MCF 10A (cell line): ENCODE measurements at regions not wholly inside any gene's neighbourhood (a gene's known extent, or its start where the extent isn't known, plus 50 kb on each side); places are given as distances from the start of the nearest gene placed in this dataset.

Experiments
- BruUV-seq: library from RNA; stranded (reverse); fragments of 400-500 nt; replicated peaks from 2 replicates; lab custom pipeline; 2021; lab: Mats Ljungman, UMichigan
- CTCF ChIA-PET: fragments of 300-600 bp; sonication (Branson Sonifier 250); formaldehyde crosslinking; extraction: SDS; loops from one replicate; lab custom pipeline; 2021; ENCODE audit warnings: antibody characterized with exemption, inconsistent platforms; lab: Yijun Ruan, JAX
- POLR2A ChIA-PET: fragments of 300-600, 350-650 bp; sonication (Branson Sonifier 250); formaldehyde crosslinking; extraction: SDS; loops from one replicate; lab custom pipeline; 2020; ENCODE audit warnings: antibody characterized with exemption, inconsistent platforms; lab: Yijun Ruan, JAX
- DNase-seq: peaks from one replicate; pipeline ENCODE4 v3.0.0-alpha.2; 2018; ENCODE audit not compliant: unreplicated experiment
- H3K27ac Mint-ChIP-seq: one replicate; pipeline ENCODE4 v1.8.0; 2022; ENCODE audit warnings: mild to moderate bottlenecking, low read depth, mixed read lengths; ENCODE audit not compliant: unreplicated experiment
- H3K27me3 Mint-ChIP-seq: one replicate; pipeline ENCODE4 v1.8.0; 2022; ENCODE audit warnings: mixed read lengths; ENCODE audit not compliant: insufficient read depth, unreplicated experiment
- H3K36me3 Mint-ChIP-seq: one replicate; pipeline ENCODE4 v1.8.0; 2022; ENCODE audit warnings: mild to moderate bottlenecking, moderate library complexity, mixed read lengths; ENCODE audit not compliant: insufficient read depth, unreplicated experiment
- H3K4me1 Mint-ChIP-seq: one replicate; pipeline ENCODE4 v1.8.0; 2022; ENCODE audit warnings: mixed read lengths; ENCODE audit not compliant: insufficient read depth, unreplicated experiment
- H3K4me3 Mint-ChIP-seq: one replicate; pipeline ENCODE4 v1.8.0; 2022; ENCODE audit warnings: mild to moderate bottlenecking, moderate library complexity, mixed read lengths; ENCODE audit not compliant: unreplicated experiment
- H3K9me3 Mint-ChIP-seq: one replicate; pipeline ENCODE4 v1.8.0; 2022; ENCODE audit warnings: mixed read lengths; ENCODE audit not compliant: unreplicated experiment
- intact Hi-C: fragments of 100-400 bp; cut with micrococcal nuclease; formaldehyde crosslinking; loops from 2 replicates; pipeline ENCODE4 v1.14.1; 2022
- TF ChIP-seq, protein P1 (sequence below): fragments of 200-600 bp; IDR thresholded peaks from one replicate; pipeline ENCODE4 v1.8.0; 2022; ENCODE audit warnings: antibody characterized with exemption, mild to moderate bottlenecking; ENCODE audit not compliant: unreplicated experiment

DNA sequence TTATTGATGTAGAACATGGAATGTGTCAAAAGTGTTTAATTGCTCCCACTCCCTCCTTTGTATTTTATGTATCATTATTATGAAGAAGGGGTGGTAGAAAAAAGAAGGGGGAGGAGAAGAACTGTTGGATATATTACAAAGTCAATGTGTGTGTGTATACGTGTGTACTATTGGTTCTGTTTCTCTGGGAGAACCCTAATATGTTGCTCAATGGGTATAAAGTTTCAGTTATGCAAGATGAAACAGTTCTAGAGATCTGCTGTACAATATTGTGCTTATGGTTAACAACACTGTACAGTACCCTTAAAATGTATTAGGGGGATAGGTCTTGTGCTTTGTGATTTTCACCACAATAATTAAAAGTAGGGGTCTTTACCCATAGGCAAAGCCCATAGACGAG, 58.1 kb upstream of the ZC3H15 start:
- Mint-ChIP-seq H3K27ac (no peak overlapping the region), H3K36me3 (peaks cover 5% of the 10 kb centered on the region), H3K4me3 (no peak overlapping the region), H3K27me3 (no peaks in the 10 kb centered on the region), H3K9me3 (no peaks in the 10 kb centered on the region), H3K4me1 (peaks cover 10% of the 10 kb centered on the region)
- no TSS peak for BruUV-seq
- DNase-seq = peak; percentile 10
- intact Hi-C loops = no loop called here
- ChIA-PET POLR2A (interaction anchor here (0.6 to 1.7 kb wide), 2 partner anchors 58 to 1887 kb away, joined by 3 to 6 read pairs; partner anchors contain the start of gene ZC3H15), CTCF (no interaction called here)
- TF ChIP-seq, protein P1, sequence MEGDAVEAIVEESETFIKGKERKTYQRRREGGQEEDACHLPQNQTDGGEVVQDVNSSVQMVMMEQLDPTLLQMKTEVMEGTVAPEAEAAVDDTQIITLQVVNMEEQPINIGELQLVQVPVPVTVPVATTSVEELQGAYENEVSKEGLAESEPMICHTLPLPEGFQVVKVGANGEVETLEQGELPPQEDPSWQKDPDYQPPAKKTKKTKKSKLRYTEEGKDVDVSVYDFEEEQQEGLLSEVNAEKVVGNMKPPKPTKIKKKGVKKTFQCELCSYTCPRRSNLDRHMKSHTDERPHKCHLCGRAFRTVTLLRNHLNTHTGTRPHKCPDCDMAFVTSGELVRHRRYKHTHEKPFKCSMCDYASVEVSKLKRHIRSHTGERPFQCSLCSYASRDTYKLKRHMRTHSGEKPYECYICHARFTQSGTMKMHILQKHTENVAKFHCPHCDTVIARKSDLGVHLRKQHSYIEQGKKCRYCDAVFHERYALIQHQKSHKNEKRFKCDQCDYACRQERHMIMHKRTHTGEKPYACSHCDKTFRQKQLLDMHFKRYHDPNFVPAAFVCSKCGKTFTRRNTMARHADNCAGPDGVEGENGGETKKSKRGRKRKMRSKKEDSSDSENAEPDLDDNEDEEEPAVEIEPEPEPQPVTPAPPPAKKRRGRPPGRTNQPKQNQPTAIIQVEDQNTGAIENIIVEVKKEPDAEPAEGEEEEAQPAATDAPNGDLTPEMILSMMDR = no peak

DNA sequence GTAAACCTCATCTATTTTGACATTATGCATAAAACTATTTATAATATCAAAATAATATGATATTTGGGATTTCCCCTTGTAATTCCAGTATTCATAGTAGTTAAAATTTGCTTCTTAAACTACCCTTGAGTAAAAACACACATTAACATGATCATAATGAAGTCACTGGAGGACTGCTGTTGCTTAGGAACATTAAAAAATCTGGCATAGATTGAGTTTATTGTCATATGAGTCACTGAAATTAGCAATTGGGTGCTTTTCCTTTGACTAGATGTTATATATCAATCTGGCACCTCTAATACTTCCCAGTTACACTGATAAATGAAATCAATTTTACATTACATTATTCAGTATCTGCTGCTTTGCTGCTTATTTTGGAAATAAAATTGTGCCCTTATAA, 57.0 kb upstream of the ZC3H15 start:
- no peak overlapping the region for H3K27ac Mint-ChIP-seq
- no peak overlapping the region for H3K4me3 Mint-ChIP-seq
- H3K27me3 Mint-ChIP-seq = no peaks in the 10 kb centered on the region
- BruUV-seq = no TSS peak
- TF ChIP-seq, protein P1 = no peak
- intact Hi-C loops = no loop called here
- no peak for DNase-seq
- H3K9me3 Mint-ChIP-seq = no peaks in the 10 kb centered on the region
- no peaks in the 10 kb centered on the region for H3K36me3 Mint-ChIP-seq
- ChIA-PET CTCF (no interaction called here), POLR2A (interaction anchor here (0.5 to 0.7 kb wide), 2 partner anchors 80 to 204 kb away, joined by 3 to 4 read pairs; no protein-coding TSS in a partner anchor)
- peaks cover 10% of the 10 kb centered on the region for H3K4me1 Mint-ChIP-seq

DNA sequence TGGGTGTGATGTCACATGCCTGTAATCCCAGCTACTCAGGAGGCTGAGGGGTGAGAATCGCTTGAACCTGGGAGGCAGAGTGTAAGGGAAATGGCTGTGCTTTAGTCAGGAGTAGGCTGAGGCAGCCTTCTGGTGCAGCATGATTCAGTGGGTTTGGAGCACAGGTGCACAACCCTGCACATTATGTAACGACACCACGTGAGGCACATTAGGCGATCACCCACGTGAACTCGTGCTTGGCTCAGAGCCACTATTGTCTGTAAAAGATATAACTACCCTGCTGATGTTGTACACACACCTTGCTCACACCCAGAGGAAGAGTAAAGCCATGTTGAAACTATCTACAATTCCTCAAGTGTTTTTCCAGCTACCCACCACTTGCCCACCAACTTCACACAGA, 54.8 kb upstream of the ZC3H15 start:
- BruUV-seq = no TSS peak
- H3K36me3 Mint-ChIP-seq = no peaks in the 10 kb centered on the region
- ChIA-PET POLR2A (no interaction called here), CTCF (interaction anchor here (1.1 kb wide), 1 partner anchor 9 kb away, joined by 3 read pairs; no protein-coding TSS in a partner anchor)
- H3K4me3 Mint-ChIP-seq = no peak overlapping the region
- H3K27ac Mint-ChIP-seq = no peak overlapping the region
- intact Hi-C loops = no loop called here
- DNase-seq = peak; percentile 11
- TF ChIP-seq, protein P1 = no peak
- no peaks in the 10 kb centered on the region for H3K27me3 Mint-ChIP-seq
- peaks cover 9% of the 10 kb centered on the region for H3K4me1 Mint-ChIP-seq
- H3K9me3 Mint-ChIP-seq = no peaks in the 10 kb centered on the region

DNA sequence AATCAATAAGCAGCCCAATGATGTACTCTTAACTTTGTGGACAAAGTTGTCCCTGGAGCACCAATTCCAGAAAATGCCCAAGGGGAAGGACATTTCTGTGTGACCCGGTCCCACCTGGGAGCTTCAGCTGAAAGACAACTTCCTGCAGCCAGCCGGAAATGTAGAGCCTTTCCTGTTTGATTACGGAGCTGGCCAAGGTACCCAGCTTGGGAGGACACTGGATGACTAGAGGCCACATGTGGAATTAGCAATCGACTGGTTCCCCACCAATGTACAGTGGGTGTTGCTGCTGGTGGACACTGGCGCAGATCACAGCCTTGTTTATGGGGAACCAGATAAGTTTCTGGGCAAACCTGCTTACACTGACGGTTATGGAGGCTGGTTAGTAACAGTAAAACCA, 53.0 kb upstream of the ZC3H15 start:
- intact Hi-C loops = no loop called here
- no peaks in the 10 kb centered on the region for H3K27me3 Mint-ChIP-seq
- no peak for DNase-seq
- POLR2A ChIA-PET = no interaction called here
- TF ChIP-seq, protein P1 = no peak
- H3K9me3 Mint-ChIP-seq = no peaks in the 10 kb centered on the region
- no peaks in the 10 kb centered on the region for H3K36me3 Mint-ChIP-seq
- no peak overlapping the region for H3K4me3 Mint-ChIP-seq
- BruUV-seq = no TSS peak
- CTCF ChIA-PET = no interaction called here
- peaks cover 4% of the 10 kb centered on the region for H3K4me1 Mint-ChIP-seq
- H3K27ac Mint-ChIP-seq = no peak overlapping the region
